GM21529 (cell line): ENCODE measurements at regions not wholly inside any gene's neighbourhood (a gene's known extent, or its start where the extent isn't known, plus 50 kb on each side); places are given as distances from the start of the nearest gene placed in this dataset.

Source experiments
- ATAC-seq: cut with Tn5 transposase; IDR thresholded peaks from one replicate; pipeline ENCODE4 v1.9.1; 2021; ENCODE audit not compliant: unreplicated experiment

GRCh38 chr2:83085869-83086268 lies 1373.2 kb downstream of the SUCLG1 start:
- no peak for ATAC-seq

DNA sequence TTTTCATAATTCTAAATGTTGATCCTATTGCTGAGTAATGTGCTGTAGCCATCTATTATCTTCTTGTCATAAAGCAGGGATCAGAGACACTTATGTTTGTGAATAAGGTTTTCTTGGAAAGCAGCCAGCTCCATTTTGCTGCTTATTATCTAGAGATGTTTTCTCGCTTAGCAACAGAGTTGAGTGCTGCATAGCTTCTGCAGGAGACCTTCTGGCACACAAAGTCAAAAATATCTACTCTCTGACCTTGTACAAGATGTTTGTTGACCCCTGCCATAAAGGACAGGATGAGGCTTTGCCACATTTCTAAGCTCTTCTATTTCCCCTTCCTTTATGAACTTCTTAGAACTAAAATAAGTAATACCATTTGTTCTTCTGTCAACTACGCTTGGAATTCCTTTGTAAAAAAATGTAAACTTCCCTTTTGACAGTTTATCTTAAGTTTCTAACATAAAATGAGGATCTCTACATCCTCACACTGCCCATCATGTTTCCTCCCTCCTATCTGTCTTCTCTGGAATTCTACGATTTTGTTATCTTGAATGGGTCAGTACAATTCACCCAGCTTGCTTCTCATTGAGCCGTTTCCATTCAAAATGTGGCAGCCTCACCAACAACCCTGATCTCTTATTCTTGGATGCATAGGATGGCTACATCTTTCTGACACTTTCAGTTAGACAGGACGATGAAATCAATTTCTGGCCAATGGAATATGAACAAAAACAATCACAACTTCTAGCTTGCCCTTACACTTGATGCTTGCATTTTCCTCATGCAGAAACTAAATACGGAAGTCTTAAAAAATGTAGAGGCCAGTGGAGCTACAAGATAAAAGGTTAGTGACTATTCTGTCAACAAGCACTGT lies 1377.0 kb downstream of the SUCLG1 start:
- no peak for ATAC-seq

DNA sequence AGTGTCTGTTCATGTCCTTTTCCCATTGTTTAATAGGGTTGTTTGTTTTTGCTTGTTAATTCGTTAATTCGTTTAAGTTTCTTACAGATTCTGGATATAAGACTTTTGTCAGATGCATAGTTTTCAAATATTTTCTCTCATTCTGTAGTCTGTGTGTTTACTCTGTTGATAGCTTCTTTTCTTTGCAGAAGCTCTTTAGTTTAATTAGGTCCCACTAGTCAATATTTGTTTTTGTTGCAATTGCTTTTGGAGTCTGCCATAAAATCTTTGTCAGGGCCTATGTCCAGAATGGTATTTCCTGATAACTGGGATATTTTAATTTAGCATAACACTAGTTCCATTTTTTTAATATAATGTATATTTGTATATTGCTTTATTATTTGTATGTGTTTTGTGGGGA lies 1380.1 kb downstream of the SUCLG1 start:
- ATAC-seq, result no peak

- no peak for ATAC-seq
Measured at GRCh38 chr2:83072767-83073166, 1386.3 kb downstream of the SUCLG1 start.

- ATAC-seq, result no peak
Measured at GRCh38 chr2:83071914-83072313, 1387.2 kb downstream of the SUCLG1 start.

DNA sequence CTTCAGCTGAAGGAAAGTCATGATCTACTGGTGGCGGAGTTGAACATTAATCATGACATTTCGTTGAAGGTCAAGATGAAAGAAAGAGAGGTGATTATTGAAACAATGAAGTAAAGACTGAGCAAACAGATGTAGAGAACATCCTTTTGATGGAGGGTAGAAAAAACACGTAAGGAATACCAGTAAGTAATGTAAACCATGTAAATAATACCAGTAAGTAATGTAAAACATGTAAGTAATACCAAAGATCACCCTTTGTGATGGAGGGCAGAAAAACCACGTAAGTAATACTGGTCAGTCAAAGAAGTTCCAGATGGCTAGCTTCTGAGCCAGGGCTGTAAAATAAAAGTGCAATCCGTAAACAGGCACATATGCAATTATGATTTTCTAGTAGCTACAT lies 1387.7 kb downstream of the SUCLG1 start:
- no peak for ATAC-seq

DNA sequence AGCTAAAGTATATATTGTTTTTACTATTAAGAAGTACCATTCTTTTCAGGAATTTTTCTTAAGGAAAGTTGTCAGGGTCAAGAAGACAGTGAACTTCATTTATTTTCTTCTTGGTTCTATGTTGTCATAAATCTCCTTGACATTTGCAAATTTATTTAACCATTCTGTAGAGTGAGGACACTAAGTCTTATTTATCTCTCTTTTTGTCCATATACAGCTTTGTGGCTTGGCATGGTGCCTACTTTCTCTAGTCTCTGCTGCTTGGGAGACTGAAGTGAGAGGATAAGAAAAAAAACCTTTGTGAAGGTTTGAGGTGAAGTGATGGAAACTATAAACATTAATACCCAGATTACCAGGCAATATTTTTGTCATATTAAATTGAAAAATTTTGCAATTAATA lies 1389.4 kb downstream of the SUCLG1 start:
- no peak for ATAC-seq

DNA sequence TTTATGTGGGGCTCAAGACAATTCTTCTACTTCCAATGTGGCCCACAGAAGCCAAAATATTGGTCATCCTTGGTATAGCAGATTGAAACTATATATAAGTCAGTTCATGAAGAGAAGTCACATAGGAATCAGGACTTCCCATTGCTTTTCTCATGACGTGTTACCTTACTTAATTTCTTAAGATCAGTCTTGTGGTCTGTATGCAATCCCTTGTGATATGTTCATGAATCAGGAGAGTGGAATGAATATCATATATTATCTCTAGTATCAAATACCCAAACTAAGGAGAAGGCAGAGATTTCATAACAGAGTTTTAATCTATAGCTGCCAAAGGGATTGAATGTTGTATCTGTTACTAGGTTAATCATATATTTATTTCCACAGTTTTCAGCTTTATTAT lies 1390.4 kb downstream of the SUCLG1 start:
- ATAC-seq, result no peak

DNA sequence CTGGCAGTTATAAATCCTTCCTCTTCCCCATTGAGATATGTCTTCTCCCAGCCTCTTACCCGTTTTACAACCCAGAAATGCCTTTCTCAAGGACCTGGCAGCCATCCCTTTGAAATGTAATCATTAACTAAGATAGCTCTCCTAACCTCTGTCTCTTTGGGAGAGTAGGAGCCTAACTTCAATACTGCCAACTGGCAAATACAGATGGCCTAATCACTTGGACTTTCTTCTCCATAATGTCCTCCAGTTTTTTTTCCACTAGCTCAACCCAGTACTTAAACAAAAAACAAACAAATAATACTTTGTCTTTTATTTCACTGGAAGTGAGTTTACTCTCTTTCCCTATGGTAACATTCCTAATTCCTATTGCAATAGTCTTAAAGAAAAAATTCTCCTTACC lies 1391.1 kb downstream of the SUCLG1 start:
- ATAC-seq, result no peak

DNA sequence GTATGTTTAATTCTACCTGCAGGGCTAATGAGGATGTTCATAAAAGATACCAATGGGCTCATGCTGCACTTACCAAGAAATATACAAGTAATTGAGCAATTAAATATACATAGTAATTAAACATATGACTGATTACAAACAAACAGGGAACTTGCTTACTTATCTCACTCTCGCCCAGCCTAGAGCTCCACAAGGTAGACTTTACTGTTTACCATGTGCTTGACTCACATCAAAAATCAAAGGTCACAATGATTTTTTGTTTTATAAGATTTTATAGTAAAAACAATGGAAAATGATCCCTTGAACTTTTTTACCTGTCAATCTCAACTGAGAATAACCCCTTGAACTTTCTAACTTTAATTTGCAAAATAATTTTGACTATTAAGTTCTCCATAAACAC lies 1395.1 kb downstream of the SUCLG1 start:
- ATAC-seq, result no peak

DNA sequence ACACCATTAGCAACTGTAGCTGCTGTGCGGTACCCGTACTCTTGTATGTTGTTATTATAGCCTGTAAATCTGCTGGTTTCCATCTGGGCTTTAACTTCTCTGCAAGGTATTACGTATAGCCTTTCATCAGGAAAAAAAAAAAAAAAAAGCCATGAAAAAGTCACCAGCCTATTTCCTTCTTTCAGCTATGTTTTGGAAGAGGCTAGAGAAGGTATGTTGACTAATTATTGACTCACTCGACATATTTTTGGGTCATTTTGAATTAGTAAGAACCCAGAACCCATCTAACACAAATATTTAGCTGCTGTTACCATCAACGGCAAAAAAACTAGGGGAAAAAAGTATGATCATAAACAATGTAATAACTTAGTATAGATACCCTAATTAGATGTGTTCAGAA lies 1395.6 kb downstream of the SUCLG1 start:
- no peak for ATAC-seq

DNA sequence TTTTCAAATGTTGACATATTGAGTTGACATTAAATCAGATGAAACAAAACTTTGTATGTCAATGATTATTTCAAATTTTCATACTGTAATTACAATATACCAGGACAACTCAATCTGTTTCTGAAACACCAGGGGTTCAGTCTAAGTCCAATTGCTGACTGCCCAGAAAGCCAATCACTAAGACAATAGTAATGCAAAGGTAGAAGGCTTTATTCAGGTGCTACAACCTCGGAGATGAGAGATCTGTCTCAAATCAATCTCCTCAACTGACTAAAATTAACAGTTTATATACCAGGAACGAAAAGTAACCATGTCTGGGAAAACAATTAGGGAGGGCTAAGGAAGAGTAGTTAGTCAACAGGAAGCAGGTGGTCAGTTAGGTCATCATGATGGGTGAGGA lies 1400.4 kb downstream of the SUCLG1 start:
- no peak for ATAC-seq

DNA sequence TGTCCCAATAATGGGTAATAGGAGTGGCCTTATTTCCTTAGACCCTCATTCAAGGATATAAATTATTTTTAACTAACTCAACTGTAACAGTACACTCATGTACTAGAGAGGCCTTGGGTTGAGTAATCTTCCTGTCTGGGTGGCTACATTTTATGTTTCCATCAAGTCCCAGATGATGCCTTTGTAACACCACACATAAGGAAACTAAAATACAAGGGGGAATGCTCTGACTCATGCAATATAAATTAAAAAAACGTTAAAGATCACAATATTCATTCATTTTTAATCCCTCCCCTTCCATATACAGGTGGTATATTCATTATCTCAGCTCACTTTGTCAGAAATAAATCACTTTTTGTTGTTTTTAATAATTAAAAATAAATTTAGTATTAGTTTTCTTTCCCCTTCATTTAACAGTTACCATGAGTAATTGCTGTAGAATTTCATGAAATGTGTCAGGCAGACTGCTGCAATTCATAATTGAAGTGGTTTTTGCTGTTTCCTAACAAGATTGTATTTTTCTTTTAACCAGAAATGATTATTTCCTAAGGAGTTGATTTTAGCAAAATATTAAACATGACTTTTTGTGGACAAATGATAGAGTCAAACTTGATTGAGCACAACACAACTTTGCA lies 1403.6 kb downstream of the SUCLG1 start:
- no peak for ATAC-seq

DNA sequence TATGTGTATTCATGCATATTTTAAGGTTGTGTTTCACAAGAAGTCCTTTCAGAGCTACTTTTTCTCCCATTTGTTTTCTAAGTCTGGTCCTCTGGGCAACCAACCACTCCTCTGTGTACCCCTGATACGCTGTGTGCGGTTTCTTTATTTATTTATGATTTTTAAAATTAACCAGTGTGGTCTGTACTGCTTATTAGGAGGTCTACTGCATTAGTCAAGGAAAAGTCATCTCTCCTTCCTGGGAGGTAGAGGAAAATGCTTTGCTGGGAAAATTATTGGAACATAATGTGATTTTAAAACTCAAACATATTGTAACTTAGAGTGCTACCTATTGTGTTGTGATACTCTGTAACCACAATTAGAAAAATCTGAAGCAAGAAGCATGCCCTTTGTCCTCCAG lies 1404.3 kb downstream of the SUCLG1 start:
- no peak for ATAC-seq

DNA sequence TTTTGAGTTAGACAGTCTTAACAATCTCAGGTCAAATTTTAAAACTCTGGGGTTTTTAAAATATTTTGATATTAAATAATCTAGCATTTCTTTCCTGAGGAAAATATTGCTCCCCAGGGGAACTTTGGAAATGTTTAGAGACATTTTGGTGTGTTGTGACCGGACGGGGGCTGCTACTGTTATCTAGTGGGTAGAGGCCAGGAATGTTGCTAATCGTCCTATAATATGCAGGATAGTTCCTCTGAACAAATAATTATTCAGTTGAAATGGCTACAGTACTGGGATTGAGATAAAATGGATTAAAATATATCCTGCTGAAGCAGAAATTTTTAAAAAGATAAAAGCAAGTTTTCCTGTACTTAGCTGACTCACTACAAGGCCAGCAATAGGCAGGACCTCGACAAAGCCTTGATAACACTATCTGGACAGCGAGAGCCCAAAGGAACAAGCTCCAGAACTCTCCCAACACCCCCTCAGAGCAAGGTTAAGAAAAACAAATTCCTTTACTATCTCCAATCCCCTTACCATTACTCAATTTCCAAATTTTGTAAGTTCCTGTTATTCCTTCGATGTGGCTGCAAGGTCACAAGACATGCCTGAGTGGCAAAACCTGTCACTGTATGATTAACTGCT lies 1407.4 kb downstream of the SUCLG1 start:
- no peak for ATAC-seq

DNA sequence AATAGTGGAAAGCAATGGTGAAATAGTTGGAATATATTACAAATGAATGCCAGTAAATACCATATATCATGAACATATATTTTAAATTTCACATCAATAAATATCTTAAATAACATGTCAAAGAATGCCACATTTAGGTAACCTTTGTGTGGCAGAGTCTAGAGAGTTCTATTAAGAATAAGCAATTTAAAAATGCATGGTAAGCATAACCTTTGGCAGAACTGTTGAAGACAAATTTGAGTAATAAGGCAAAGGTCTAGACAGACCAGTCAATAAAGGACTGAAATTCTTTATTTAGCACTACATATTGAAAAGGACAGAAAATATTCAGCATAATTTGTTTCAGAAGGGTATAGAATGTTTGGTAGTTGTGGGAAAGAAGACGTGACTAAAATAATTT lies 1417.0 kb downstream of the SUCLG1 start:
- no peak for ATAC-seq

GRCh38 chr2:83022631-83023210 lies 1436.4 kb downstream of the SUCLG1 start:
- ATAC-seq, result no peak

GRCh38 chr2:83017366-83018090 lies 1441.6 kb downstream of the SUCLG1 start:
- no peak for ATAC-seq

- no peak for ATAC-seq
Measured at GRCh38 chr2:83016343-83017110, 1442.6 kb downstream of the SUCLG1 start.

GRCh38 chr2:83015900-83016299 lies 1443.2 kb downstream of the SUCLG1 start:
- no peak for ATAC-seq
